ENCODE measurements at regions not wholly inside any gene's neighbourhood (a gene's known extent, or its start where the extent isn't known, plus 50 kb on each side); places are given as distances from the start of the nearest gene placed in this dataset.

DNA sequence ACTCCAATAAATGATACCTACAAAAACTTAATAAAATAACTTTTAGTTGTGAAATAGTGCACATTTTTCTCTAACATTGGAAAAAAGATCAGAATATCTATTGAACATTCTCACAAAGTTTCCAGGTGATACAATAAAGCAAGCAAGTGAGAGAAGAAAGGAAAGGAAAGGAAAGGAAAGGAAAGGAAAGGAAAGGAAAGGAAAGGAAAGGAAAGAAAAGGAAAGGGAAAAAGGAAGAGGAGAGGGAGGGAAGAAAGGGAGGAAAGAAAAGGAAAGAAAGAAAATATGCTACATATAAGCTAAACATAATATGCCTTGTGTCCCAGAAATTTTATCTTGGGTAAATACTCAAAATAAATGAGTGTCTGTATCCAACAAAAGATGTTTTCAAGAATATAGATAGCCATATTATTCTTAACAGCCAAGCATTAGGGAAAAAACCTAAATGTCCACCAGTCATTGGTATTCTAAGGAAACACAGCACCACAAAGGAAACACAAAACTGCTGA lies 510.2 kb upstream of the ZWINT start:
- no TSS peak for BruUV-seq (replicated peaks)

DNA sequence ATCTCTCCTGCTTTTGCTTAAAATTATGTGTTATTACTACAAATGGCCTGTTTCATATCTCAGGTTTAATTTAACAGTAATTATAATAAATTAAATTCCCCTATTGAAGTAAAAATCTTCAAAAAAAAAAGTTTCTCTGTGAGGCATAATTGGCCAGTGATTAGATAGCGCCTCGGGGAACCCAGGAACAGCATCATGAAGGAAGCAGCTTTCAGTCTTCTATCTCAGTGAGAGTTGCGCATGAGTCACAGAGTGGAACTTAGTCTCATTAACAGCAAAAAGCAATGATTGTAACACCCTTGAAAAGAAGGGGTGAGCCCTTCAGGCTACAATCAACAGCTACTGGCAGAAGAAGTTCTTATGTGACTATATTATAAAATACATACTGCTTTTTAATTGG lies 506.2 kb upstream of the ZWINT start:
- CTCF ChIA-PET (ENCODE audit: unreplicated experiment), result no interaction called here
- Histone ChIP-seq H3K27ac (ENCODE audit: low read depth, low read length, poor library complexity, severe bottlenecking) (no peak overlapping the region), H3K4me2 (ENCODE audit: low read length) (no peak overlapping the region), H3K9me3 (ENCODE audit: low read length) (no peaks in the 10 kb centered on the region), H3K4me3 (ENCODE audit: low read depth, low read length, poor library complexity, severe bottlenecking) (no peak overlapping the region), H3K9me2 (ENCODE audit: insufficient read depth, low read length) (no peaks in the 10 kb centered on the region), H3K79me2 (ENCODE audit: insufficient read depth, low read depth, low read length) (no peaks in the 10 kb centered on the region), H3K4me1 (ENCODE audit: insufficient read depth, low read length, poor library complexity, severe bottlenecking) (no peaks in the 10 kb centered on the region), H3K36me3 (ENCODE audit: insufficient read depth, low read length) (no peaks in the 10 kb centered on the region), H4K20me1 (ENCODE audit: insufficient read depth, low read length) (no peaks in the 10 kb centered on the region), H2AFZ (ENCODE audit: low read length) (no peak overlapping the region)
- DNase-seq (ENCODE audit: low spot score), result no peak
- TF ChIP-seq, protein P1, sequence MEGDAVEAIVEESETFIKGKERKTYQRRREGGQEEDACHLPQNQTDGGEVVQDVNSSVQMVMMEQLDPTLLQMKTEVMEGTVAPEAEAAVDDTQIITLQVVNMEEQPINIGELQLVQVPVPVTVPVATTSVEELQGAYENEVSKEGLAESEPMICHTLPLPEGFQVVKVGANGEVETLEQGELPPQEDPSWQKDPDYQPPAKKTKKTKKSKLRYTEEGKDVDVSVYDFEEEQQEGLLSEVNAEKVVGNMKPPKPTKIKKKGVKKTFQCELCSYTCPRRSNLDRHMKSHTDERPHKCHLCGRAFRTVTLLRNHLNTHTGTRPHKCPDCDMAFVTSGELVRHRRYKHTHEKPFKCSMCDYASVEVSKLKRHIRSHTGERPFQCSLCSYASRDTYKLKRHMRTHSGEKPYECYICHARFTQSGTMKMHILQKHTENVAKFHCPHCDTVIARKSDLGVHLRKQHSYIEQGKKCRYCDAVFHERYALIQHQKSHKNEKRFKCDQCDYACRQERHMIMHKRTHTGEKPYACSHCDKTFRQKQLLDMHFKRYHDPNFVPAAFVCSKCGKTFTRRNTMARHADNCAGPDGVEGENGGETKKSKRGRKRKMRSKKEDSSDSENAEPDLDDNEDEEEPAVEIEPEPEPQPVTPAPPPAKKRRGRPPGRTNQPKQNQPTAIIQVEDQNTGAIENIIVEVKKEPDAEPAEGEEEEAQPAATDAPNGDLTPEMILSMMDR (conservative IDR thresholded peaks at IDR 0.05; ENCODE audit: low read length), result no peak
- no peak for TF ChIP-seq EZH2phosphoT487 (IDR thresholded peaks at IDR 0.05; ENCODE audit: borderline replicate concordance, low read depth, low read length)
- POLR2A ChIA-PET, result no interaction called here
- intact Hi-C loops (cut with micrococcal nuclease; ENCODE audit: unreplicated experiment), result no loop called here
- no TSS peak for BruUV-seq (replicated peaks)

More for the DNA sequence above, 510.2 kb upstream of the ZWINT start:
- ChIA-PET CTCF (ENCODE audit: unreplicated experiment) (no interaction called here), POLR2A (no interaction called here)
- H3K36me3 ChIP-seq (ENCODE audit: insufficient read depth, low read length), result no peaks in the 10 kb centered on the region
- DNase-seq (ENCODE audit: low spot score), result no peak
- no peak overlapping the region for H3K4me2 ChIP-seq (ENCODE audit: low read length)
- H3K27ac ChIP-seq (ENCODE audit: low read depth, low read length, poor library complexity, severe bottlenecking), result no peak overlapping the region
- intact Hi-C loops (cut with micrococcal nuclease; ENCODE audit: unreplicated experiment), result no loop called here
- H2AFZ ChIP-seq (ENCODE audit: low read length), result no peak overlapping the region
- TF ChIP-seq EZH2phosphoT487 (IDR thresholded peaks at IDR 0.05; ENCODE audit: borderline replicate concordance, low read depth, low read length), result no peak
- TF ChIP-seq, protein P1 (conservative IDR thresholded peaks at IDR 0.05; ENCODE audit: low read length), result no peak
- no peaks in the 10 kb centered on the region for H3K9me2 ChIP-seq (ENCODE audit: insufficient read depth, low read length)
- H4K20me1 ChIP-seq (ENCODE audit: insufficient read depth, low read length), result no peaks in the 10 kb centered on the region
- no peaks in the 10 kb centered on the region for H3K79me2 ChIP-seq (ENCODE audit: insufficient read depth, low read depth, low read length)
- no peaks in the 10 kb centered on the region for H3K4me1 ChIP-seq (ENCODE audit: insufficient read depth, low read length, poor library complexity, severe bottlenecking)
- H3K4me3 ChIP-seq (ENCODE audit: low read depth, low read length, poor library complexity, severe bottlenecking), result no peak overlapping the region
- H3K9me3 ChIP-seq (ENCODE audit: low read length), result no peaks in the 10 kb centered on the region

DNA sequence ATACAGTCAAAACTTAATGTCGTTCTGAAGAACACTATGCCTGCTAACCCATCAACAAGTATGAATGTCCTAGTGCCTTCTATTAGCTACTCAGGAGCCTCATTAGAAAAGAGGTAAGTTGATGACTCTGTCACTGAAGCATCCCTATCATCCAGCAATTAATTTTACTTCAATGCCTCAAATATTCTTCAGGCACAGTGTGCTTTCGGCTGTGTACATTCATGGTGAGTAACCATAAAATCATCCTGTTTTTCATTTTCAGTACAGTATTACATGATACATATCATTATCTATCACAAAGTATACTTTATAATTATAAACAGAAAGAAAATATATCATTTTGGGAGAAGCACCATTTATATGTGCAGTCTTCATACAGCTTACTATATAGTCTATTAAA lies 495.5 kb upstream of the ZWINT start:
- ChIA-PET POLR2A (no interaction called here), CTCF (ENCODE audit: unreplicated experiment) (no interaction called here)
- Histone ChIP-seq H4K20me1 (ENCODE audit: insufficient read depth, low read length) (no peaks in the 10 kb centered on the region), H3K4me1 (ENCODE audit: insufficient read depth, low read length, poor library complexity, severe bottlenecking) (no peaks in the 10 kb centered on the region), H3K4me3 (ENCODE audit: low read depth, low read length, poor library complexity, severe bottlenecking) (no peak overlapping the region), H3K36me3 (ENCODE audit: insufficient read depth, low read length) (no peaks in the 10 kb centered on the region), H3K79me2 (ENCODE audit: insufficient read depth, low read depth, low read length) (no peaks in the 10 kb centered on the region), H3K4me2 (ENCODE audit: low read length) (no peak overlapping the region), H2AFZ (ENCODE audit: low read length) (no peak overlapping the region), H3K9me3 (ENCODE audit: low read length) (no peaks in the 10 kb centered on the region), H3K27ac (ENCODE audit: low read depth, low read length, poor library complexity, severe bottlenecking) (no peak overlapping the region), H3K9me2 (ENCODE audit: insufficient read depth, low read length) (no peaks in the 10 kb centered on the region)
- intact Hi-C loops (cut with micrococcal nuclease; ENCODE audit: unreplicated experiment), result no loop called here
- no TSS peak for BruUV-seq (replicated peaks)
- no peak for DNase-seq (ENCODE audit: low spot score)
- TF ChIP-seq EZH2phosphoT487 (IDR thresholded peaks at IDR 0.05; ENCODE audit: borderline replicate concordance, low read depth, low read length), result no peak
- TF ChIP-seq, protein P1 (conservative IDR thresholded peaks at IDR 0.05; ENCODE audit: low read length), result no peak
